ENCODE measurements at regions not wholly inside any gene's neighbourhood (a gene's known extent, or its start where the extent isn't known, plus 50 kb on each side); places are given as distances from the start of the nearest gene placed in this dataset.
"Not testable (repeated sequence)": the region's sequence is repeated elsewhere in the genome, so short reads cannot be mapped to it uniquely, and the experiment has no call there.

DNA sequence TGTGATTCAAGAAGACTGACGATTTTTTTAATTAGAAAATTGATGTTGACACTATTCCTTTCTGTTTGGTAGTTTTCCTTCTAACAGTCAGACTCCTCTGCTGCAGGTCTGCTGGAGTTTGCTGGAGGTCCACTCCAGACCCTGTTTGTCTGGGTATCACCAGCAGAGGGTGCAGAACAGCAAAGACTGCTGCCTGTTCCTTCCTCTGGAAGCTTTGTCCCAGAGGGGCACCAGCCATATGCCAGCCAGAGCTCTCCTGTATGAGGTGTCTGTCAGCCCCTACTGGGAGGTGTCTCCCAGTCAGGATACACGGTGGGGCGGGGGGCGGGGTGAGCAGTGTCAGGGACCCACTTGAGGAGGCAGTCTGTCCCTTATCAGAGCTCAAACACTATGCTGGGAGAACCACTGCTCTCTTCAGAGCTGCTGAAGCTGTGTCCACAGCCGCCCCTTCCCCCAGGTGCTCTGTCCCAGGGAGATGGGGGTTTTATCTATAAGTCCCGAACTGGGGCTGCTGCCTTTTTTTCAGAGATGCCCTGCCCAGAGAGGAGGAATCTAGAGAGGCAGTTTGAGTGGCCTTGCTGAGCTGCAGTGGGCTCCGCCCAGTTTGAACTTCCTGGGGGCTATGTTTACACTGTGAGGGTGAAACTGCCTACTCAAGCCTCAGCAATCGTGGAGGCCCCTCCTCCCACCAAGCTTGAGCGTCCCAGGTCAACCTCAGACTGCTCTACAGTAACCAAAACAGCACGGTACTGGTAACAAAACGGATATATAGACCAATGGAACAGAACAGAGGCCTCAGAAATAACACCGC, 1358.1 kb upstream of the CHAC2 start:
- TF ChIP-seq, protein P1, sequence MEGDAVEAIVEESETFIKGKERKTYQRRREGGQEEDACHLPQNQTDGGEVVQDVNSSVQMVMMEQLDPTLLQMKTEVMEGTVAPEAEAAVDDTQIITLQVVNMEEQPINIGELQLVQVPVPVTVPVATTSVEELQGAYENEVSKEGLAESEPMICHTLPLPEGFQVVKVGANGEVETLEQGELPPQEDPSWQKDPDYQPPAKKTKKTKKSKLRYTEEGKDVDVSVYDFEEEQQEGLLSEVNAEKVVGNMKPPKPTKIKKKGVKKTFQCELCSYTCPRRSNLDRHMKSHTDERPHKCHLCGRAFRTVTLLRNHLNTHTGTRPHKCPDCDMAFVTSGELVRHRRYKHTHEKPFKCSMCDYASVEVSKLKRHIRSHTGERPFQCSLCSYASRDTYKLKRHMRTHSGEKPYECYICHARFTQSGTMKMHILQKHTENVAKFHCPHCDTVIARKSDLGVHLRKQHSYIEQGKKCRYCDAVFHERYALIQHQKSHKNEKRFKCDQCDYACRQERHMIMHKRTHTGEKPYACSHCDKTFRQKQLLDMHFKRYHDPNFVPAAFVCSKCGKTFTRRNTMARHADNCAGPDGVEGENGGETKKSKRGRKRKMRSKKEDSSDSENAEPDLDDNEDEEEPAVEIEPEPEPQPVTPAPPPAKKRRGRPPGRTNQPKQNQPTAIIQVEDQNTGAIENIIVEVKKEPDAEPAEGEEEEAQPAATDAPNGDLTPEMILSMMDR (tag by site-specific recombination; IDR thresholded peaks at IDR 0.05): not testable (repeated sequence)
- TF ChIP-seq, protein P2, sequence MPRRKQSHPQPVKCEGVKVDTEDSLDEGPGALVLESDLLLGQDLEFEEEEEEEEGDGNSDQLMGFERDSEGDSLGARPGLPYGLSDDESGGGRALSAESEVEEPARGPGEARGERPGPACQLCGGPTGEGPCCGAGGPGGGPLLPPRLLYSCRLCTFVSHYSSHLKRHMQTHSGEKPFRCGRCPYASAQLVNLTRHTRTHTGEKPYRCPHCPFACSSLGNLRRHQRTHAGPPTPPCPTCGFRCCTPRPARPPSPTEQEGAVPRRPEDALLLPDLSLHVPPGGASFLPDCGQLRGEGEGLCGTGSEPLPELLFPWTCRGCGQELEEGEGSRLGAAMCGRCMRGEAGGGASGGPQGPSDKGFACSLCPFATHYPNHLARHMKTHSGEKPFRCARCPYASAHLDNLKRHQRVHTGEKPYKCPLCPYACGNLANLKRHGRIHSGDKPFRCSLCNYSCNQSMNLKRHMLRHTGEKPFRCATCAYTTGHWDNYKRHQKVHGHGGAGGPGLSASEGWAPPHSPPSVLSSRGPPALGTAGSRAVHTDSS (tag by site-specific recombination; IDR thresholded peaks at IDR 0.05): not testable (repeated sequence)
- TF ChIP-seq ZNF670 (tag by site-specific recombination; IDR thresholded peaks at IDR 0.05; ENCODE audit: low read depth); ZNF37A (tag by site-specific recombination; IDR thresholded peaks at IDR 0.05): not testable (repeated sequence)
